HUES48 (cell line): ENCODE measurements at regions not wholly inside any gene's neighbourhood (a gene's known extent, or its start where the extent isn't known, plus 50 kb on each side); places are given as distances from the start of the nearest gene placed in this dataset.

Source experiments
- H3K27ac ChIP-seq: one replicate; pipeline ENCODE4 v1.7.0; 2013; ENCODE audit warnings: low read depth, low read length, inconsistent platforms
- H3K27me3 ChIP-seq: 2 replicates; pipeline ENCODE4 v1.6.1; 2013; ENCODE audit warnings: mild to moderate bottlenecking, low read length; ENCODE audit not compliant: control insufficient read depth, insufficient read depth
- H3K36me3 ChIP-seq: 2 replicates; pipeline ENCODE4 v1.6.1; 2013; ENCODE audit warnings: low read length; ENCODE audit not compliant: control insufficient read depth, insufficient read depth
- H3K4me1 ChIP-seq: 2 replicates; pipeline ENCODE4 v1.6.1; 2013; ENCODE audit warnings: mild to moderate bottlenecking, low read length; ENCODE audit not compliant: control insufficient read depth, insufficient read depth
- H3K4me3 ChIP-seq: 2 replicates; pipeline ENCODE4 v1.5.1; 2013; ENCODE audit warnings: mild to moderate bottlenecking, low read depth, low read length
- H3K9ac ChIP-seq: 2 replicates; pipeline ENCODE4 v1.6.1; 2013; ENCODE audit warnings: mild to moderate bottlenecking, low read depth, low read length, moderate library complexity
- H3K9me3 ChIP-seq: 2 replicates; pipeline ENCODE4 v1.6.1; 2013; ENCODE audit warnings: low read length; ENCODE audit not compliant: control insufficient read depth, insufficient read depth

- Histone ChIP-seq H3K27ac (no peak overlapping the region), H3K4me1 (no peaks in the 10 kb centered on the region), H3K9ac (no peak overlapping the region), H3K9me3 (peaks cover 31% of the 10 kb centered on the region), H3K4me3 (no peak overlapping the region), H3K27me3 (no peaks in the 10 kb centered on the region), H3K36me3 (no peaks in the 10 kb centered on the region)
These were observed 256.8 kb upstream of the ZC3H15 start for GRCh38 chr2:186229265-186229664.

- Histone ChIP-seq H3K27me3 (no peaks in the 10 kb centered on the region), H3K9me3 (no peaks in the 10 kb centered on the region), H3K27ac (no peak overlapping the region), H3K36me3 (no peaks in the 10 kb centered on the region), H3K9ac (no peak overlapping the region), H3K4me1 (no peaks in the 10 kb centered on the region), H3K4me3 (no peak overlapping the region)
These were observed 244.2 kb upstream of the ZC3H15 start for GRCh38 chr2:186241874-186242273.

- H3K4me3 ChIP-seq = no peak overlapping the region
- peaks cover 13% of the 10 kb centered on the region for H3K4me1 ChIP-seq
- H3K9ac ChIP-seq = no peak overlapping the region
- H3K36me3 ChIP-seq = no peaks in the 10 kb centered on the region
- H3K9me3 ChIP-seq = no peaks in the 10 kb centered on the region
- no peak overlapping the region for H3K27ac ChIP-seq
- H3K27me3 ChIP-seq = no peaks in the 10 kb centered on the region
These were observed 231.3 kb upstream of the ZC3H15 start for GRCh38 chr2:186254759-186255158.

- Histone ChIP-seq H3K9me3 (no peaks in the 10 kb centered on the region), H3K27ac (peak overlapping the region; percentile 92), H3K36me3 (no peaks in the 10 kb centered on the region), H3K27me3 (no peaks in the 10 kb centered on the region), H3K4me1 (peaks cover 13% of the 10 kb centered on the region), H3K9ac (no peak overlapping the region), H3K4me3 (peak overlapping the region; percentile 40)
These were observed 230.2 kb upstream of the ZC3H15 start for GRCh38 chr2:186255823-186256222.

GRCh38 chr2:186256540-186256939 lies 229.5 kb upstream of the ZC3H15 start:
- H3K36me3 ChIP-seq = no peaks in the 10 kb centered on the region

GRCh38 chr2:186263673-186264250 lies 222.3 kb upstream of the ZC3H15 start:
- no peaks in the 10 kb centered on the region for H3K36me3 ChIP-seq
- H3K4me3 ChIP-seq = no peak overlapping the region
- H3K4me1 ChIP-seq = no peaks in the 10 kb centered on the region
- H3K27me3 ChIP-seq = no peaks in the 10 kb centered on the region
- no peak overlapping the region for H3K27ac ChIP-seq
- no peaks in the 10 kb centered on the region for H3K9me3 ChIP-seq
- H3K9ac ChIP-seq = no peak overlapping the region

More at GRCh38 chr2:186256540-186256939, 229.5 kb upstream of the ZC3H15 start:
- Histone ChIP-seq H3K4me1 (peaks cover 13% of the 10 kb centered on the region), H3K27me3 (no peaks in the 10 kb centered on the region), H3K27ac (peak overlapping the region; percentile 92), H3K9ac (no peak overlapping the region), H3K9me3 (no peaks in the 10 kb centered on the region), H3K4me3 (peak overlapping the region; percentile 40; the same call in 1 of the 2 replicates)

GRCh38 chr2:186269536-186269935 lies 216.5 kb upstream of the ZC3H15 start:
- Histone ChIP-seq H3K27me3 (no peaks in the 10 kb centered on the region), H3K36me3 (no peaks in the 10 kb centered on the region), H3K4me1 (no peaks in the 10 kb centered on the region), H3K9ac (no peak overlapping the region), H3K4me3 (no peak overlapping the region), H3K27ac (no peak overlapping the region), H3K9me3 (peaks cover 8% of the 10 kb centered on the region; the same call in 1 of the 2 replicates)

GRCh38 chr2:186273953-186274352 lies 212.1 kb upstream of the ZC3H15 start:
- no peaks in the 10 kb centered on the region for H3K27me3 ChIP-seq
- peaks cover 8% of the 10 kb centered on the region for H3K4me1 ChIP-seq
- H3K4me3 ChIP-seq = no peak overlapping the region
- no peaks in the 10 kb centered on the region for H3K36me3 ChIP-seq
- no peak overlapping the region for H3K9ac ChIP-seq
- H3K27ac ChIP-seq = no peak overlapping the region
- H3K9me3 ChIP-seq = peaks cover 8% of the 10 kb centered on the region; the same call in 1 of the 2 replicates

- Histone ChIP-seq H3K36me3 (no peaks in the 10 kb centered on the region), H3K9me3 (peaks cover 13% of the 10 kb centered on the region), H3K27me3 (no peaks in the 10 kb centered on the region), H3K27ac (peak overlapping the region; percentile 7), H3K9ac (no peak overlapping the region), H3K4me1 (peaks cover 8% of the 10 kb centered on the region), H3K4me3 (no peak overlapping the region)
These were observed 211.0 kb upstream of the ZC3H15 start for GRCh38 chr2:186274936-186275575.

- no peak overlapping the region for H3K27ac ChIP-seq
- no peak overlapping the region for H3K4me3 ChIP-seq
- no peaks in the 10 kb centered on the region for H3K27me3 ChIP-seq
- H3K9me3 ChIP-seq = peaks cover 17% of the 10 kb centered on the region
- peaks cover 14% of the 10 kb centered on the region for H3K4me1 ChIP-seq
- H3K9ac ChIP-seq = no peak overlapping the region
- no peaks in the 10 kb centered on the region for H3K36me3 ChIP-seq
These were observed 209.2 kb upstream of the ZC3H15 start for GRCh38 chr2:186276909-186277308.

- Histone ChIP-seq H3K27ac (no peak overlapping the region), H3K9me3 (peaks cover 9% of the 10 kb centered on the region; the same call in 1 of the 2 replicates), H3K4me1 (0 out of 2 replicates have a peak, but pooled peaks cover 6% of the 10 kb centered on the region), H3K4me3 (no peak overlapping the region), H3K36me3 (no peaks in the 10 kb centered on the region), H3K27me3 (no peaks in the 10 kb centered on the region), H3K9ac (no peak overlapping the region)
These were observed 204.3 kb upstream of the ZC3H15 start for GRCh38 chr2:186281726-186282125.
